Naive thymus-derived CD4-positive, alpha-beta T cell (primary cell): ENCODE measurements at regions not wholly inside any gene's neighbourhood (a gene's known extent, or its start where the extent isn't known, plus 50 kb on each side); places are given as distances from the start of the nearest gene placed in this dataset.

ENCODE experiments used
- ATAC-seq: fragments of 150-1000 bp; cut with Tn5 transposase; 2 replicates; pipeline ENCODE4 v1.10.0; 2021; ENCODE audit warnings: mild to moderate bottlenecking, moderate library complexity
- CTCF ChIA-PET: fragments of 350-600 bp; sonication (Branson Sonifier 250); formaldehyde crosslinking; loops from one replicate; lab custom pipeline; 2021; ENCODE audit warnings: antibody characterized with exemption; lab: Charles Lee
- POLR2A ChIA-PET: fragments of 350-600 bp; sonication (Branson Sonifier 250); formaldehyde crosslinking; loops from one replicate; lab custom pipeline; 2021; ENCODE audit warnings: antibody characterized with exemption, inconsistent platforms; lab: Charles Lee
- DNase-seq, 9 donors: peaks; one replicate each; pipeline versions ENCODE4 v3.0.0 to v3.0.0-alpha.2; 2020 to 2022; ENCODE audit warnings: mixed read lengths in 1 of 9
- H3K27ac ChIP-seq: one replicate; pipeline ENCODE4 v1.7.0; 2013; ENCODE audit warnings: mild to moderate bottlenecking, low read depth, low read length, moderate library complexity
- H3K27me3 ChIP-seq, 2 donors: one replicate each; pipeline ENCODE4 v1.7.0; 2013; ENCODE audit warnings: low read length in 2 of 2, mild to moderate bottlenecking in 2 of 2, moderate library complexity in 2 of 2; ENCODE audit not compliant: control insufficient read depth in 2 of 2, insufficient read depth in 2 of 2
- H3K36me3 ChIP-seq, 3 experiments: 1 replicate in 2 of 3; 2 replicates in 1 of 3; pipeline ENCODE4 v1.7.0; 2013; ENCODE audit warnings: low read length in 3 of 3, mild to moderate bottlenecking in 3 of 3, moderate library complexity in 1 of 3; ENCODE audit not compliant: insufficient read depth in 3 of 3, control insufficient read depth in 2 of 3
- H3K4me1 ChIP-seq, 2 donors: one replicate each; pipeline ENCODE4 v1.7.0; 2013; ENCODE audit warnings: low read length in 2 of 2, mild to moderate bottlenecking in 2 of 2, moderate library complexity in 1 of 2; ENCODE audit not compliant: control insufficient read depth in 2 of 2, insufficient read depth in 2 of 2
- H3K4me3 ChIP-seq: 2 replicates; pipeline ENCODE4 v1.7.0; 2013; ENCODE audit warnings: mild to moderate bottlenecking, low read length
- H3K9me3 ChIP-seq, 3 experiments: 1 replicate in 2 of 3; 2 replicates in 1 of 3; pipeline ENCODE4 v1.7.0; 2013; ENCODE audit warnings: low read length in 3 of 3; ENCODE audit not compliant: control insufficient read depth in 2 of 3
- H3K27ac Mint-ChIP-seq, 9 donors: one replicate each; pipeline ENCODE4 v1.8.0; 2020 to 2022; ENCODE audit warnings: mixed read lengths in 9 of 9, mild to moderate bottlenecking in 8 of 9, moderate library complexity in 5 of 9, inconsistent platforms in 2 of 9
- H3K27me3 Mint-ChIP-seq, 5 donors: one replicate each; pipeline ENCODE4 v1.8.0; 2021 to 2022; ENCODE audit warnings: mixed read lengths in 5 of 5, mild to moderate bottlenecking in 1 of 5
- H3K36me3 Mint-ChIP-seq, 5 donors: one replicate each; pipeline ENCODE4 v1.8.0; 2020 to 2022; ENCODE audit warnings: mixed read lengths in 5 of 5, mild to moderate bottlenecking in 3 of 5, inconsistent platforms in 1 of 5
- H3K4me1 Mint-ChIP-seq, 7 donors: one replicate each; pipeline ENCODE4 v1.8.0; 2020 to 2022; ENCODE audit warnings: mixed read lengths in 7 of 7, mild to moderate bottlenecking in 3 of 7, inconsistent platforms in 1 of 7
- H3K4me3 Mint-ChIP-seq, 10 donors: one replicate each; pipeline ENCODE4 v1.8.0; 2020 to 2022; ENCODE audit warnings: mild to moderate bottlenecking in 10 of 10, mixed read lengths in 10 of 10, moderate library complexity in 6 of 10, inconsistent platforms in 2 of 10
- H3K9me3 Mint-ChIP-seq, 11 donors: one replicate each; pipeline ENCODE4 v1.8.0; 2020 to 2022; ENCODE audit warnings: mixed read lengths in 11 of 11, mild to moderate bottlenecking in 4 of 11, inconsistent platforms in 1 of 11, moderate library complexity in 1 of 11
- intact Hi-C, 2 donors: fragments of 100-400 bp; cut with micrococcal nuclease; formaldehyde crosslinking; loops; one replicate each; pipeline ENCODE4 v1.15.1; 2023

DNA sequence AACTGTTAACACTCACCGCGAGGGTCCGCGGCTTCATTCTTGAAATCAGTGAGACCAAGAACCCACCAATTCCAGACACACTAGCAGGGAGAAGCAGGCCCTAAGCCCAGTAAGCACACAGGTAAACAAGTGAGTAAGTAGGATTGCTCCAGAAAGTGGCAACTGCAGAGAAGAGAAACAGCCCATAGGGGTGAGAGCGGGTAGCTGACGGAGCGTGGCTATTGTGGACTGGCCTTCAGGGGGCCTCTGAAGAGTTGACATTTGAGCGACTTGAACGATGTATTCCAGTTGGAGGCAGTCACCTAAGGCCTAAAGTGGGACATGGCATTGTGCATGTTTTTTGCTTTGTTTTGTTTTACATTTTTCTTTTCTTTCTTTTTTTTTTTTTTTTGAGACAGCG, 74.2 kb downstream of the TSPAN17 start:
- H3K4me3 Mint-ChIP-seq = no peak overlapping the region
- H3K27me3 ChIP-seq = no peaks in the 10 kb centered on the region
- ATAC-seq (no peak), DNase-seq (no peak)
- peaks cover 32 to 53% (median 46%) of the 10 kb centered on the region in 5 donors for H3K27me3 Mint-ChIP-seq
- H3K27ac Mint-ChIP-seq = no peak overlapping the region
- H3K27ac ChIP-seq = no peak overlapping the region
- intact Hi-C loops = no loop called here
- ChIA-PET CTCF (no interaction called here), POLR2A (no interaction called here)
- no peaks in the 10 kb centered on the region for H3K36me3 Mint-ChIP-seq
- no peaks in the 10 kb centered on the region for H3K36me3 ChIP-seq
- no peak overlapping the region for H3K4me3 ChIP-seq
- H3K4me1 Mint-ChIP-seq = peaks cover 0 to 13% (median 0%) of the 10 kb centered on the region in 7 donors
- H3K9me3 ChIP-seq = no peaks in the 10 kb centered on the region
- no peaks in the 10 kb centered on the region for H3K9me3 Mint-ChIP-seq
- H3K4me1 ChIP-seq = peaks cover 0 to 19% of the 10 kb centered on the region in 2 donors

DNA sequence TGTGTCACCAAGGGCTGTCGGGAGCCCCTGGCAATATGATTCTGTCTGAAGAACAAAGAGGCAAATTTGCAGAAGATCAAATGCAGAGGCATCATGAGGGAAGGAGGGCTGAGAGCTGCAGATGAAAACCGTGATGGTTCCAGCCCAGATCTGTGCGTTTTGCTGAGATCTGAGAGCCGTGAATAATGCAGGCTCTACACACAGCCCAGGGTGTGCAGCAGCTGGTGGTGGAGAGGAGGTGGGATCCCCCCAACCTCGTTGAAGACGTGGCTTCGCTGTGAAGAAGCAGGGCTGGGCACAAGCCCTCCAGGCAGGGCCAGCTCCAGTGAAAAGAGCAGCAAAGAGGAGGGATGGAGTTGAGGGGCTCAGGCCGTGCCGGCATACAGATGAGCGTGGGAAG, 75.5 kb downstream of the TSPAN17 start:
- peaks cover 0 to 20% (median 0%) of the 10 kb centered on the region in 7 donors for H3K4me1 Mint-ChIP-seq
- CTCF ChIA-PET = no interaction called here
- ATAC-seq = no peak
- H3K27me3 Mint-ChIP-seq = peaks cover 28 to 58% (median 41%) of the 10 kb centered on the region in 5 donors
- H3K9me3 Mint-ChIP-seq = no peaks in the 10 kb centered on the region
- no peaks in the 10 kb centered on the region for H3K36me3 ChIP-seq
- intact Hi-C loops = no loop called here
- no peaks in the 10 kb centered on the region for H3K27me3 ChIP-seq
- H3K27ac Mint-ChIP-seq = no peak overlapping the region
- DNase-seq = no peak
- no peak overlapping the region for H3K4me3 ChIP-seq
- H3K4me3 Mint-ChIP-seq = no peak overlapping the region
- H3K36me3 Mint-ChIP-seq = no peaks in the 10 kb centered on the region
- H3K9me3 ChIP-seq = no peaks in the 10 kb centered on the region
- POLR2A ChIA-PET = no interaction called here
- peaks cover 0 to 19% of the 10 kb centered on the region in 2 donors for H3K4me1 ChIP-seq
- H3K27ac ChIP-seq = no peak overlapping the region

DNA sequence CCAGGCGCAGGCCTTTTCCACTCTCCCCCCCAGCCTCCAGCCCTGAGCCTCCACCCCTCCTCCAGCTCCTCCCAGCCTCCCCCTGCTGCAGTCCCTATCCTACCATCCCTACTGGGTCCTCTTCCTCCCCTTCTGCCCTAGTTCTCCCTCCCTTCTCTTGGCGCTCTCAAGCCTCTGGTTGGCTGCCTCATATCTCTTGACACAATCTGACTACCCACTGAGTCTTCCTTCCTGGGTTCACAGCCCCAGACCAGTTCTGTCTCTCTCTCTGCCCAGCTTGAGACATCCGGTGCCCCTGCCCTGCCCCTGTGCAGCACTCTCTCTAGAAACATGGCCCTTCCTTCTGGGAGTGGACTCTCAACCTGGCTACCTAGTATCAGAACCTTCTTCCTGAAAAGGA, 76.2 kb downstream of the TSPAN17 start:
- H3K4me1 Mint-ChIP-seq = peaks cover 0 to 20% (median 0%) of the 10 kb centered on the region in 7 donors
- CTCF ChIA-PET = no interaction called here
- no peaks in the 10 kb centered on the region for H3K9me3 ChIP-seq
- H3K27ac ChIP-seq = no peak overlapping the region
- H3K9me3 Mint-ChIP-seq = no peaks in the 10 kb centered on the region
- intact Hi-C loops = no loop called here
- no peak overlapping the region for H3K4me3 Mint-ChIP-seq
- no peak for DNase-seq
- no peak overlapping the region for H3K4me3 ChIP-seq
- peaks cover 28 to 54% (median 40%) of the 10 kb centered on the region in 5 donors for H3K27me3 Mint-ChIP-seq
- peak; percentile 73 for ATAC-seq
- H3K36me3 ChIP-seq = no peaks in the 10 kb centered on the region
- POLR2A ChIA-PET = no interaction called here
- H3K36me3 Mint-ChIP-seq = no peaks in the 10 kb centered on the region
- no peaks in the 10 kb centered on the region for H3K27me3 ChIP-seq
- H3K27ac Mint-ChIP-seq = peak overlapping the region in 2 of 9 donors; percentile 44 to 49
- peaks cover 0 to 19% of the 10 kb centered on the region in 2 donors for H3K4me1 ChIP-seq

DNA sequence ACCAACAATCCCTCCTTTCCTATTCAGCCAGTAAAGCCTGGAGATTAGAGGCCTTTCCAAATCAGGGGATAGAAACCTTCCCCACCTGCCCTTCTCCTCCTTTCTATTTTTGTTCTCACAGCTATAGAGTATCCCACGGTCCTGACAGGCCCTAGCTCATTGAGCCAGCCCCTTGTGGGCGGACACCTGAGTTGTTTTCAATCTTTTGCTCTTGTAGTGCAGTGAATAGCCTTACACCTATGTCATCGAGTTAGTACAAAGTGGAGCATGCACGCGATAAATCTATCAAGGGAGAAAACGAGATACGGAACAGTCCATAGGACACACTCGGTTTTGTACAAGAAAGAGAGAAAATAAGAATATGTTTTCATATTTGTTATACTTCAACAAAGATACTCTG, 77.2 kb downstream of the TSPAN17 start:
- no peak overlapping the region for H3K4me3 Mint-ChIP-seq
- peaks cover 0 to 19% of the 10 kb centered on the region in 2 donors for H3K4me1 ChIP-seq
- CTCF ChIA-PET = interaction anchor here (0.6 kb wide), 1 partner anchor 151 kb away, joined by 3 read pairs; no protein-coding TSS in a partner anchor

DNA sequence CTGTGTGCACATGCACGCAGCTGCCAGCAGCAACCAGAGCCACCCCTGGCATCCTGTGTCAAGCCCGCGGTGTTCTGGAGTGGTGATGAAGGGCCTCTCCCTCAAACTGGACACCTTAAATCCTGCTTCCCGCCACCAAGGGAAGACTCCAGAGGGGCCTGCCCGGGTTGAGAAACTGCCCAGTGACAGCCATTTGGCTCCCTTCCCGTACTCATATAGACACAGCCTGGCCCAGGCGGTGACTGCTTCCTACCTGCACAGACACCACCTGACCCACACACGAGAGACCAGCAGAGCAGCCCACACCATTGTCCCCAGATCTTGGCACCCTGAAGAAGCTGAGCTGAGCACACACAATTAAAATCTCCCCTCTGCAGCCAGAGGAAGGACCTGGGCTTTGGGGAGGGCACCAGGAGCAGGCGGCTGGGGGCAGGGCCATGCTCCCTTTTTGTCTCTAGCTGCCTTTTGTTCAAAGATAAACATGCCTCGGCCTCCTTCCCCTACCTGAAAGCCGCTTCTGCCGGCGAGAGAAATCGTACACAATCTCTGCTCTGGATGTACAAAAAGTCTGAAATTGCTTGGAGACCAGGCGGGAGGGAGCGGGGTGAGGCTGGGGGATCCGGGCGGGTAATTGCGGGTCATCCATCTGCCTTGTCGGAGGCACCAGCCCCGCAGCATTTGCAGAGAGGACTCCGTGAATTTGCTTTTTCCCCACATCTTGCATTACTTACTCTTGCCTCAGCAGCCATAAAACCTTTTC, 78.4 kb downstream of the TSPAN17 start:
- peaks cover 0 to under 1% (median 0%) of the 10 kb centered on the region in 5 donors for H3K36me3 Mint-ChIP-seq
- Histone ChIP-seq H3K4me1 (peaks cover 0 to 19% of the 10 kb centered on the region in 2 donors), H3K27me3 (no peaks in the 10 kb centered on the region), H3K36me3 (no peaks in the 10 kb centered on the region), H3K4me3 (no peak overlapping the region), H3K9me3 (peaks cover 0 to 4% (median 0%) of the 10 kb centered on the region in 3 experiments), H3K27ac (no peak overlapping the region)
- no peak overlapping the region for H3K4me3 Mint-ChIP-seq
- CTCF ChIA-PET = no interaction called here
- ATAC-seq (no peak), DNase-seq (no peak)
- intact Hi-C loops = no loop called here
- H3K27ac Mint-ChIP-seq = peak overlapping the region in 1 of 9 donors; percentile 41
- H3K27me3 Mint-ChIP-seq = peaks cover 29 to 60% (median 44%) of the 10 kb centered on the region in 5 donors
- peaks cover 0 to 20% (median 0%) of the 10 kb centered on the region in 7 donors for H3K4me1 Mint-ChIP-seq
- H3K9me3 Mint-ChIP-seq = peaks cover 0 to 5% (median 0%) of the 10 kb centered on the region in 11 donors
- POLR2A ChIA-PET = no interaction called here

More for the DNA sequence above, 77.2 kb downstream of the TSPAN17 start:
- ATAC-seq (no peak), DNase-seq (no peak)
- H3K9me3 ChIP-seq = no peaks in the 10 kb centered on the region
- Mint-ChIP-seq H3K36me3 (no peaks in the 10 kb centered on the region), H3K4me1 (peaks cover 0 to 20% (median 0%) of the 10 kb centered on the region in 7 donors), H3K9me3 (peaks cover 0 to 1% (median 0%) of the 10 kb centered on the region in 11 donors), H3K27ac (no peak overlapping the region), H3K27me3 (peaks cover 27 to 54% (median 35%) of the 10 kb centered on the region in 5 donors)
- no peak overlapping the region for H3K27ac ChIP-seq
- intact Hi-C loops = no loop called here
- no peak overlapping the region for H3K4me3 ChIP-seq
- POLR2A ChIA-PET = no interaction called here
- no peaks in the 10 kb centered on the region for H3K27me3 ChIP-seq
- no peaks in the 10 kb centered on the region for H3K36me3 ChIP-seq

DNA sequence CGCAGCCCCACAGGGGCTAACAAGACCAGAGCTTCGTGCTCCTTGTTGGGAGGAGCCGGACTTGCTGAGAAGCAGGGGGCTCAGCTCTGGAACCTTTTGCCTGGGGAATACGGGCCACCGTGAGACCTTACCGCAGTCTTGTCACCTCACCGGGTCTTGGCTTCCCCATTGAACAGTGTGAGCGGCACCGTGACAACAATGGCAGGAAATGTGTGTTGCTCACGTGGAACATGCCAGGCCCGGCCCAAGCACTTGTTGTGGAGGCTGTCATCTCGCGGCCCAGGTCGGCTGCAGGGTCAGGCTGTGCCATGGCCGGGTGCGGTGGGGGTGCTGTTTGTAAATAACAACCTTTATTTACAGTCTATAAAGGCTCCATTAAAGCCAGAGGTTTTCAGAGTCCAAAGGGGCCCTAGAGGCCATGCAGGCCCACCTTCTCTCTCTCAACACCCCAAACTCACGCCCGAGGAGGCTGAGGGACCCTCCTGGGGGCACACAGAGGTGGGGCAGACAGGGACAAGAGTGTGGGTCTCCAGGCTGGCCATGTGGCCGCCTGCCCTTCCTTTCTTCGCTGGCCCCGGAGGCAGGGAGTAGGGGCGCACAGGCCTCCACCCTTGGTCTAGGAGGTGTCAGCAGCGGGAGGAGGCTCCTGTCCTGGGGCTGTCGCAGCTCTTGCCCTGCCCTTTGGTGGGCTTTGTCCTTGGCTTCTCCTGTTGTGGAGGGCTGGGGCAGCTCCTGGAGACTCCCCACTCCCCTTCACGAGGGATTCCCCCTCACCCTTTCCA, 79.7 kb downstream of the TSPAN17 start:
- peaks cover 0 to 5% (median 0%) of the 10 kb centered on the region in 5 donors for H3K36me3 Mint-ChIP-seq
- DNase-seq (no peak), ATAC-seq (peak; percentile 54)
- no peak overlapping the region for H3K4me3 Mint-ChIP-seq
- peaks cover 0 to 7% (median 0%) of the 10 kb centered on the region in 3 experiments for H3K9me3 ChIP-seq
- H3K4me3 ChIP-seq = no peak overlapping the region
- no peak overlapping the region for H3K27ac ChIP-seq
- no peaks in the 10 kb centered on the region for H3K27me3 ChIP-seq
- CTCF ChIA-PET = no interaction called here
- H3K27me3 Mint-ChIP-seq = peaks cover 31 to 65% (median 43%) of the 10 kb centered on the region in 5 donors
- H3K27ac Mint-ChIP-seq = no peak overlapping the region
- peaks cover 0 to 20% (median 0%) of the 10 kb centered on the region in 7 donors for H3K4me1 Mint-ChIP-seq
- POLR2A ChIA-PET = no interaction called here
- intact Hi-C loops = no loop called here
- peaks cover 0 to 19% of the 10 kb centered on the region in 2 donors for H3K4me1 ChIP-seq
- peaks cover 0 to 10% (median 0%) of the 10 kb centered on the region in 11 donors for H3K9me3 Mint-ChIP-seq
- H3K36me3 ChIP-seq = no peaks in the 10 kb centered on the region
